ENCODE measurements at regions not wholly inside any gene's neighbourhood (a gene's known extent, or its start where the extent isn't known, plus 50 kb on each side); places are given as distances from the start of the nearest gene placed in this dataset.
"Not testable (repeated sequence)": the region's sequence is repeated elsewhere in the genome, so short reads cannot be mapped to it uniquely, and the experiment has no call there.

- H3K27me3 Mint-ChIP-seq (ENCODE audit: insufficient read depth); DNase-seq (ENCODE audit: low spot score); intact Hi-C loops (cut with micrococcal nuclease): not testable (repeated sequence)
These were observed 335.8 kb downstream of the TMEM38B start for GRCh38 chr9:106030146-106030545.

GRCh38 chr9:106032978-106033377 lies 338.6 kb downstream of the TMEM38B start:
- H3K27me3 Mint-ChIP-seq (ENCODE audit: insufficient read depth) = no peaks in the 10 kb centered on the region
- DNase-seq (ENCODE audit: low spot score) = no peak
- no peaks in the 10 kb centered on the region for H3K4me1 Mint-ChIP-seq (ENCODE audit: low read depth)
- H3K9me3 Mint-ChIP-seq = no peaks in the 10 kb centered on the region
- intact Hi-C loops (cut with micrococcal nuclease) = no loop called here
- no peak overlapping the region for H3K4me3 Mint-ChIP-seq
- no peaks in the 10 kb centered on the region for H3K36me3 Mint-ChIP-seq (ENCODE audit: low read depth)
- H3K27ac Mint-ChIP-seq = no peak overlapping the region

More at GRCh38 chr9:106030146-106030545, 335.8 kb downstream of the TMEM38B start:
- not testable (repeated sequence) for H3K36me3 Mint-ChIP-seq (ENCODE audit: low read depth); H3K4me3 Mint-ChIP-seq; H3K27ac Mint-ChIP-seq; H3K9me3 Mint-ChIP-seq; H3K4me1 Mint-ChIP-seq (ENCODE audit: low read depth)

- Mint-ChIP-seq H3K9me3 (no peaks in the 10 kb centered on the region), H3K4me3 (no peak overlapping the region), H3K36me3 (ENCODE audit: low read depth) (no peaks in the 10 kb centered on the region), H3K27me3 (ENCODE audit: insufficient read depth) (no peaks in the 10 kb centered on the region), H3K27ac (no peak overlapping the region), H3K4me1 (ENCODE audit: low read depth) (no peaks in the 10 kb centered on the region)
- intact Hi-C loops (cut with micrococcal nuclease) = no loop called here
- DNase-seq (ENCODE audit: low spot score) = no peak
These were observed 341.5 kb downstream of the TMEM38B start for GRCh38 chr9:106035806-106036205.

- DNase-seq (ENCODE audit: low spot score) = no peak
- intact Hi-C loops (cut with micrococcal nuclease) = no loop called here
- no peaks in the 10 kb centered on the region for H3K9me3 Mint-ChIP-seq
These were observed 344.1 kb downstream of the TMEM38B start for GRCh38 chr9:106038266-106039001.

GRCh38 chr9:106039151-106039935 lies 345.0 kb downstream of the TMEM38B start:
- no peaks in the 10 kb centered on the region for H3K9me3 Mint-ChIP-seq
- no peak overlapping the region for H3K4me3 Mint-ChIP-seq
- no peaks in the 10 kb centered on the region for H3K4me1 Mint-ChIP-seq (ENCODE audit: low read depth)
- H3K36me3 Mint-ChIP-seq (ENCODE audit: low read depth) = no peaks in the 10 kb centered on the region
- intact Hi-C loops (cut with micrococcal nuclease) = no loop called here
- no peak for DNase-seq (ENCODE audit: low spot score)
- no peak overlapping the region for H3K27ac Mint-ChIP-seq
- no peaks in the 10 kb centered on the region for H3K27me3 Mint-ChIP-seq (ENCODE audit: insufficient read depth)

More at GRCh38 chr9:106038266-106039001, 344.1 kb downstream of the TMEM38B start:
- H3K27ac Mint-ChIP-seq = no peak overlapping the region
- H3K27me3 Mint-ChIP-seq (ENCODE audit: insufficient read depth) = no peaks in the 10 kb centered on the region
- no peaks in the 10 kb centered on the region for H3K36me3 Mint-ChIP-seq (ENCODE audit: low read depth)
- no peak overlapping the region for H3K4me3 Mint-ChIP-seq
- no peaks in the 10 kb centered on the region for H3K4me1 Mint-ChIP-seq (ENCODE audit: low read depth)

GRCh38 chr9:106041920-106042319 lies 347.6 kb downstream of the TMEM38B start:
- H3K9me3 Mint-ChIP-seq; H3K4me3 Mint-ChIP-seq; H3K4me1 Mint-ChIP-seq (ENCODE audit: low read depth); DNase-seq (ENCODE audit: low spot score); H3K27ac Mint-ChIP-seq; intact Hi-C loops (cut with micrococcal nuclease); H3K27me3 Mint-ChIP-seq (ENCODE audit: insufficient read depth); H3K36me3 Mint-ChIP-seq (ENCODE audit: low read depth): not testable (repeated sequence)

- H3K36me3 Mint-ChIP-seq (ENCODE audit: low read depth) = no peaks in the 10 kb centered on the region
- H3K4me3 Mint-ChIP-seq = no peak overlapping the region
- no peaks in the 10 kb centered on the region for H3K4me1 Mint-ChIP-seq (ENCODE audit: low read depth)
- no peak for DNase-seq (ENCODE audit: low spot score)
- no peaks in the 10 kb centered on the region for H3K27me3 Mint-ChIP-seq (ENCODE audit: insufficient read depth)
- H3K27ac Mint-ChIP-seq = no peak overlapping the region
- peaks cover 6% of the 10 kb centered on the region for H3K9me3 Mint-ChIP-seq
- intact Hi-C loops (cut with micrococcal nuclease) = no loop called here
These were observed 357.2 kb downstream of the TMEM38B start for GRCh38 chr9:106051545-106051944.

GRCh38 chr9:106052166-106052565 lies 357.8 kb downstream of the TMEM38B start:
- intact Hi-C loops (cut with micrococcal nuclease) = no loop called here
- DNase-seq (ENCODE audit: low spot score) = no peak
- Mint-ChIP-seq H3K36me3 (ENCODE audit: low read depth) (no peaks in the 10 kb centered on the region), H3K4me1 (ENCODE audit: low read depth) (no peaks in the 10 kb centered on the region), H3K4me3 (no peak overlapping the region), H3K27me3 (ENCODE audit: insufficient read depth) (no peaks in the 10 kb centered on the region), H3K27ac (no peak overlapping the region), H3K9me3 (peaks cover 6% of the 10 kb centered on the region)

- H3K9me3 Mint-ChIP-seq = peaks cover 6% of the 10 kb centered on the region
- H3K27ac Mint-ChIP-seq = no peak overlapping the region
- no peaks in the 10 kb centered on the region for H3K27me3 Mint-ChIP-seq (ENCODE audit: insufficient read depth)
- H3K4me1 Mint-ChIP-seq (ENCODE audit: low read depth) = no peaks in the 10 kb centered on the region
- intact Hi-C loops (cut with micrococcal nuclease) = no loop called here
- H3K4me3 Mint-ChIP-seq = no peak overlapping the region
- no peaks in the 10 kb centered on the region for H3K36me3 Mint-ChIP-seq (ENCODE audit: low read depth)
- no peak for DNase-seq (ENCODE audit: low spot score)
These were observed 358.4 kb downstream of the TMEM38B start for GRCh38 chr9:106052735-106053134.

- no peak overlapping the region for H3K4me3 Mint-ChIP-seq
- no peak overlapping the region for H3K27ac Mint-ChIP-seq
- peaks cover 6% of the 10 kb centered on the region for H3K9me3 Mint-ChIP-seq
- intact Hi-C loops (cut with micrococcal nuclease) = no loop called here
- no peaks in the 10 kb centered on the region for H3K27me3 Mint-ChIP-seq (ENCODE audit: insufficient read depth)
- DNase-seq (ENCODE audit: low spot score) = no peak
- H3K4me1 Mint-ChIP-seq (ENCODE audit: low read depth) = no peaks in the 10 kb centered on the region
- no peaks in the 10 kb centered on the region for H3K36me3 Mint-ChIP-seq (ENCODE audit: low read depth)
These were observed 362.0 kb downstream of the TMEM38B start for GRCh38 chr9:106056328-106056727.

- Mint-ChIP-seq H3K27ac (no peak overlapping the region), H3K27me3 (ENCODE audit: insufficient read depth) (no peaks in the 10 kb centered on the region)
These were observed 364.1 kb downstream of the TMEM38B start for GRCh38 chr9:106058460-106058859.

GRCh38 chr9:106059886-106060285 lies 365.5 kb downstream of the TMEM38B start:
- no peaks in the 10 kb centered on the region for H3K4me1 Mint-ChIP-seq (ENCODE audit: low read depth)
- H3K27ac Mint-ChIP-seq = no peak overlapping the region
- H3K9me3 Mint-ChIP-seq = peaks cover 2% of the 10 kb centered on the region
- H3K36me3 Mint-ChIP-seq (ENCODE audit: low read depth) = no peaks in the 10 kb centered on the region
- DNase-seq (ENCODE audit: low spot score) = no peak
- H3K4me3 Mint-ChIP-seq = no peak overlapping the region
- H3K27me3 Mint-ChIP-seq (ENCODE audit: insufficient read depth) = no peaks in the 10 kb centered on the region
- intact Hi-C loops (cut with micrococcal nuclease) = no loop called here

More at GRCh38 chr9:106058460-106058859, 364.1 kb downstream of the TMEM38B start:
- Mint-ChIP-seq H3K9me3 (peaks cover 6% of the 10 kb centered on the region), H3K4me1 (ENCODE audit: low read depth) (no peaks in the 10 kb centered on the region), H3K4me3 (no peak overlapping the region), H3K36me3 (ENCODE audit: low read depth) (no peaks in the 10 kb centered on the region)
- intact Hi-C loops (cut with micrococcal nuclease) = no loop called here
- no peak for DNase-seq (ENCODE audit: low spot score)

GRCh38 chr9:106060885-106061284 lies 366.5 kb downstream of the TMEM38B start:
- intact Hi-C loops (cut with micrococcal nuclease) = no loop called here
- Mint-ChIP-seq H3K36me3 (ENCODE audit: low read depth) (no peaks in the 10 kb centered on the region), H3K9me3 (no peaks in the 10 kb centered on the region), H3K4me1 (ENCODE audit: low read depth) (no peaks in the 10 kb centered on the region), H3K27ac (no peak overlapping the region), H3K4me3 (no peak overlapping the region), H3K27me3 (ENCODE audit: insufficient read depth) (no peaks in the 10 kb centered on the region)
- no peak for DNase-seq (ENCODE audit: low spot score)

Measured in activated T-helper 1 cell treated with anti-CD3 and anti-CD28 coated beads, Interleukin-12 subunit alpha, Interleukin-12 subunit beta, Interleukin-2, Interleukin-4 antibody, amounts not matched to agents 30 ng/mL and 10 ng/mL and 1 ng/mL, durations not matched to agents 14 hours and 24 hours and 36 hours (primary cell).